Posterior cingulate gyrus (tissue), 11 donors: ENCODE measurements at regions not wholly inside any gene's neighbourhood (a gene's known extent, or its start where the extent isn't known, plus 50 kb on each side); places are given as distances from the start of the nearest gene placed in this dataset.
"Not testable (repeated sequence)": the region's sequence is repeated elsewhere in the genome, so short reads cannot be mapped to it uniquely, and the experiment has no call there.

Source experiments
- DNase-seq, 10 donors: peaks; one replicate each; pipeline versions ENCODE4 v3.0.0 to v3.0.0-alpha.2; 2020 to 2021; ENCODE audit warnings: mixed read lengths in 3 of 10
- intact Hi-C: fragments of 100-400 bp; cut with DNase I; formaldehyde crosslinking; loops from one replicate; pipeline ENCODE4 v1.15.1; 2023

GRCh38 chr13:109307027-109307426, 479.4 kb downstream of the IRS2 start:
- DNase-seq = no peak
- intact Hi-C loops = no loop called here

- intact Hi-C loops = no loop called here
- DNase-seq = no peak
Observed at GRCh38 chr13:109301726-109302125, 484.7 kb downstream of the IRS2 start.

- no peak for DNase-seq
- intact Hi-C loops = no loop called here
Observed at GRCh38 chr13:109301276-109301675, 485.1 kb downstream of the IRS2 start.

GRCh38 chr13:109297628-109298027, 488.8 kb downstream of the IRS2 start:
- intact Hi-C loops = no loop called here
- DNase-seq = no peak

- intact Hi-C loops = no loop called here
Observed at GRCh38 chr13:109293166-109293565, 493.2 kb downstream of the IRS2 start.

GRCh38 chr13:109288151-109288709, 498.2 kb downstream of the IRS2 start:
- no peak for DNase-seq
- intact Hi-C loops = no loop called here

More at GRCh38 chr13:109293166-109293565, 493.2 kb downstream of the IRS2 start:
- no peak for DNase-seq

GRCh38 chr13:109287553-109287952, 498.8 kb downstream of the IRS2 start:
- no peak for DNase-seq
- intact Hi-C loops = no loop called here

GRCh38 chr13:109285586-109285985, 500.8 kb downstream of the IRS2 start:
- intact Hi-C loops = no loop called here
- DNase-seq = no peak

GRCh38 chr13:109281903-109282635, 504.3 kb downstream of the IRS2 start:
- DNase-seq = peak in 3 of 10 donors; percentile 7 to 74 (median 9)
- intact Hi-C loops = no loop called here

- intact Hi-C loops = no loop called here
- no peak for DNase-seq
Observed at GRCh38 chr13:109281017-109281902, 505.1 kb downstream of the IRS2 start.

- DNase-seq = no peak
- intact Hi-C loops = no loop called here
Observed at GRCh38 chr13:109276261-109276660, 510.1 kb downstream of the IRS2 start.

GRCh38 chr13:109275852-109276251, 510.5 kb downstream of the IRS2 start:
- intact Hi-C loops = no loop called here
- DNase-seq = no peak

- intact Hi-C loops = no loop called here
- no peak for DNase-seq
Observed at GRCh38 chr13:109275139-109275745, 511.1 kb downstream of the IRS2 start.

- intact Hi-C loops = no loop called here
- no peak for DNase-seq
Observed at GRCh38 chr13:109274188-109274821, 512.1 kb downstream of the IRS2 start.

- no peak for DNase-seq
- intact Hi-C loops = no loop called here
Observed at GRCh38 chr13:109273326-109273751, 513.0 kb downstream of the IRS2 start.

- intact Hi-C loops = no loop called here
- no peak for DNase-seq
Observed at GRCh38 chr13:109272595-109273325, 513.6 kb downstream of the IRS2 start.

GRCh38 chr13:109271555-109272541, 514.5 kb downstream of the IRS2 start:
- DNase-seq = no peak
- intact Hi-C loops = no loop called here

- intact Hi-C loops = no loop called here
- DNase-seq = no peak
Observed at GRCh38 chr13:109271061-109271460, 515.3 kb downstream of the IRS2 start.

GRCh38 chr13:109269381-109269780, 517.0 kb downstream of the IRS2 start:
- intact Hi-C loops, DNase-seq: not testable (repeated sequence)
